Panc1 (cell line): ENCODE measurements at regions not wholly inside any gene's neighbourhood (a gene's known extent, or its start where the extent isn't known, plus 50 kb on each side); places are given as distances from the start of the nearest gene placed in this dataset.

ENCODE experiments used
- ATAC-seq: fragments of 200-7000 bp; cut with Tn5 transposase; 2 replicates; pipeline ENCODE4 v1.9.1; 2020; ENCODE audit warnings: mild to moderate bottlenecking, moderate library complexity
- BruUV-seq: library from RNA; stranded (reverse); fragments of 400-500 nt; replicated peaks from 2 replicates; lab custom pipeline; 2021; lab: Mats Ljungman, UMichigan
- CTCF ChIA-PET: fragments of 300-600 bp; sonication (Branson Sonifier 250); formaldehyde crosslinking; loops from one replicate; lab custom pipeline; 2022; ENCODE audit warnings: antibody characterized with exemption; lab: Charles Lee
- POLR2A ChIA-PET: fragments of 300-600 bp; sonication (Branson Sonifier 250); formaldehyde crosslinking; loops from one replicate; lab custom pipeline; 2022; ENCODE audit warnings: antibody characterized with exemption; lab: Charles Lee
- DNase-seq: peaks from one replicate; pipeline ENCODE4 v3.0.0-alpha.2; 2010; ENCODE audit warnings: low read depth, low spot score
- H3K27ac ChIP-seq: 2 replicates; pipeline ENCODE4 v1.5.1; 2011; ENCODE audit warnings: mild to moderate bottlenecking, low read length, inconsistent platforms
- H3K27me3 ChIP-seq: fragments of 200-500 bp; sonication (Bioruptor generic); 2 replicates; pipeline ENCODE4 v1.6.0; 2014; ENCODE audit warnings: low read length, inconsistent platforms; ENCODE audit not compliant: control insufficient read depth, insufficient read depth
- H3K36me3 ChIP-seq: fragments of 200-500 bp; sonication (Bioruptor generic); 2 replicates; pipeline ENCODE4 v1.5.1; 2014; ENCODE audit warnings: inconsistent platforms, mild to moderate bottlenecking, low read length, moderate library complexity; ENCODE audit not compliant: control insufficient read depth, insufficient read depth
- H3K4me1 ChIP-seq: 2 replicates; pipeline ENCODE4 v1.5.1; 2011; ENCODE audit warnings: inconsistent platforms, mild to moderate bottlenecking, low read length, moderate library complexity; ENCODE audit not compliant: control insufficient read depth, insufficient read depth
- H3K4me3 ChIP-seq, 2 experiments: 2 replicates each; pipeline ENCODE4 v1.5.1; 2011 to 2012; ENCODE audit warnings: low read depth in 2 of 2, low read length in 2 of 2, mild to moderate bottlenecking in 2 of 2, inconsistent platforms in 1 of 2, moderate library complexity in 1 of 2
- H3K9me3 ChIP-seq: fragments of 200-500 bp; sonication (Bioruptor generic); 2 replicates; pipeline ENCODE4 v1.5.1; 2014; ENCODE audit warnings: low read depth, mild to moderate bottlenecking, inconsistent platforms, low read length, moderate library complexity; ENCODE audit not compliant: control insufficient read depth, insufficient read depth
- CTCF ChIP-seq: fragments of 450-650 bp; IDR thresholded peaks from 2 replicates; pipeline ENCODE4 v1.5.1; 2017; ENCODE audit warnings: mild to moderate bottlenecking
- POLR2AphosphoS5 ChIP-seq: IDR thresholded peaks from 2 replicates; pipeline ENCODE4 v1.6.1; 2012; ENCODE audit warnings: mild to moderate bottlenecking, low read depth, low read length, moderate library complexity
- REST ChIP-seq, 2 experiments: IDR thresholded peaks; 2 replicates each; pipeline ENCODE4 v1.6.1; 2011 to 2012; ENCODE audit warnings: low read depth in 2 of 2, control low read depth in 1 of 2, low read length in 1 of 2, mild to moderate bottlenecking in 1 of 2, moderate library complexity in 1 of 2; ENCODE audit not compliant: insufficient read depth in 1 of 2
- SIN3A ChIP-seq: IDR thresholded peaks from 2 replicates; pipeline ENCODE4 v1.6.1; 2012; ENCODE audit warnings: low read depth, mild to moderate bottlenecking, low read length, moderate library complexity, borderline replicate concordance; ENCODE audit not compliant: insufficient read depth
- TCF7L2 ChIP-seq: IDR thresholded peaks from 2 replicates; pipeline ENCODE4 v1.6.1; 2011; ENCODE audit warnings: mild to moderate bottlenecking, low read depth, low read length, inconsistent platforms
- in situ Hi-C: cut with HindIII; loops from 2 replicates; pipeline ENCODE4 v1.10.0; 2016; ENCODE audit warnings: low sequenced_read_pairs, low pct_unique_long_range_greater_than_20kb
- intact Hi-C: fragments of 100-400 bp; cut with micrococcal nuclease; formaldehyde crosslinking; loops from one replicate; pipeline ENCODE4 v1.10.0; 2022; ENCODE audit not compliant: unreplicated experiment

GRCh38 chr12:42828836-42829235 lies 239.3 kb upstream of the PRICKLE1 start:
- H3K9me3 ChIP-seq: no peaks in the 10 kb centered on the region
- H3K27ac ChIP-seq: no peak overlapping the region
- intact Hi-C loops (no loop called here), in situ Hi-C loops (no loop called here)
- TF ChIP-seq REST (IDR thresholded peaks at IDR 0.05; ENCODE audit: insufficient read depth in 1 of 2, low read depth in 2 of 2, low read length in 1 of 2) (no peak), POLR2AphosphoS5 (no peak)
- ATAC-seq (no peak), DNase-seq (no peak)
- H3K4me3 ChIP-seq: no peak overlapping the region
- ChIA-PET POLR2A (no interaction called here), CTCF (no interaction called here)
- no TSS peak for BruUV-seq
- H3K36me3 ChIP-seq: no peaks in the 10 kb centered on the region
- H3K4me1 ChIP-seq: no peaks in the 10 kb centered on the region
- H3K27me3 ChIP-seq: no peaks in the 10 kb centered on the region

GRCh38 chr12:42824327-42824726 lies 234.8 kb upstream of the PRICKLE1 start:
- no peak overlapping the region for H3K27ac ChIP-seq
- ChIA-PET POLR2A (no interaction called here), CTCF (interaction anchor here (0.7 kb wide), 1 partner anchor 1329 kb away, joined by 3 read pairs; no protein-coding TSS in a partner anchor)
- no peak for DNase-seq
- no peaks in the 10 kb centered on the region for H3K4me1 ChIP-seq
- ATAC-seq: no peak
- no peaks in the 10 kb centered on the region for H3K9me3 ChIP-seq
- H3K4me3 ChIP-seq: no peak overlapping the region
- H3K27me3 ChIP-seq: no peaks in the 10 kb centered on the region
- intact Hi-C loops: no loop called here
- BruUV-seq: no TSS peak
- in situ Hi-C loops: no loop called here
- TF ChIP-seq TCF7L2 (no peak), POLR2AphosphoS5 (no peak), SIN3A (no peak), CTCF (no peak), REST (IDR thresholded peaks at IDR 0.05; ENCODE audit: insufficient read depth in 1 of 2, low read depth in 2 of 2, low read length in 1 of 2) (no peak)
- no peaks in the 10 kb centered on the region for H3K36me3 ChIP-seq
